SHP77 (cell line): ENCODE measurements at regions not wholly inside any gene's neighbourhood (a gene's known extent, or its start where the extent isn't known, plus 50 kb on each side); places are given as distances from the start of the nearest gene placed in this dataset.
A peak's percentile ranks its signal among the peaks of the same experiment; 100 is the strongest.

Experiments used
- DNase-seq, 2 experiments: peaks; one replicate each; lab custom pipeline; 2025; lab: John Stamatoyannopoulos, UW

DNA sequence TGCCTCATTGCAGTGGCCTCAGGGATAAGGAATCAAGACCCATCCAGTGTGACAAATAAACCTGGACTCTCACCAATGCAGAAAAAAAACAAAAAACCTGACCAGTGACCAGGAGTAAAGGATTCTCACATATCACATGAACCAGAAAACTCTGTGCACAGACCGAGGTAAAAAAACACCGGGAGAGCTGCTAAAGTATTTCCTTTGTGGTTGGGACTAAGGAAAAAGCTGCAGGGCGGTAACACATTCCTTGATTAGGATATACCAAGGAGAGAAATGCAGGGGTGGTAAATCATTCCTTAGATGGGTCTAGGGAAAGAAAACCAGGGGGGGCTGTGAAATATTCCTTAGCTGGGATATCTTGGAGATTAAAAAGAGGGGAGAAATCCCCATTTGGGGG is 64.8 kb upstream of the ZNF85 start:
- no peak for DNase-seq

GRCh38 chr19:20858861-20859260 is 64.2 kb upstream of the ZNF85 start:
- no peak for DNase-seq

DNA sequence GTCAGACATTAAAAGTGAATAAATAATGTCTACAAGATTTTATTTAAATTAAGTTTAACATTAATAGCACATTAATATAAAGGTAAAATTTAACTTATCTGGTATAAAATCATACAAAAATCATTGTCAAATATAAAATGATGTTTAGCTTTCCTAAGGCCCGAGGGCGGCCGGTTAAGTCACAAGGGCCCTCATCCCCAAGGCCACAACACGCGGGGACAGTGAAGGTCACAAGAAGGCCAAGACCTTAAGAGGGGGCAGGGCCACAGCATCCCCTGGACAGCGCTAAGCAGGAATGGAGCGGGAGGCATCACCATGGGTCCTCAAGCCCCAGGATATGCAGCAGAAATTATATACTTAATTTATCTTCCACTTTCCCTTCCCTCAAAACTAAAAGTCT is 62.7 kb upstream of the ZNF85 start:
- no peak for DNase-seq

- DNase-seq: peak; percentile 45 to 65
Observed at GRCh38 chr19:20863176-20863575, 59.9 kb upstream of the ZNF85 start.
